Panc1 (cell line): ENCODE measurements at regions not wholly inside any gene's neighbourhood (a gene's known extent, or its start where the extent isn't known, plus 50 kb on each side); places are given as distances from the start of the nearest gene placed in this dataset.

ENCODE experiments used
- ATAC-seq: fragments of 200-7000 bp; cut with Tn5 transposase; 2 replicates; pipeline ENCODE4 v1.9.1; 2020; ENCODE audit warnings: mild to moderate bottlenecking, moderate library complexity
- BruUV-seq: library from RNA; stranded (reverse); fragments of 400-500 nt; replicated peaks from 2 replicates; lab custom pipeline; 2021; lab: Mats Ljungman, UMichigan
- CTCF ChIA-PET: fragments of 300-600 bp; sonication (Branson Sonifier 250); formaldehyde crosslinking; loops from one replicate; lab custom pipeline; 2022; ENCODE audit warnings: antibody characterized with exemption; lab: Charles Lee
- POLR2A ChIA-PET: fragments of 300-600 bp; sonication (Branson Sonifier 250); formaldehyde crosslinking; loops from one replicate; lab custom pipeline; 2022; ENCODE audit warnings: antibody characterized with exemption; lab: Charles Lee
- DNase-seq: peaks from one replicate; pipeline ENCODE4 v3.0.0-alpha.2; 2010; ENCODE audit warnings: low read depth, low spot score
- H3K27ac ChIP-seq: 2 replicates; pipeline ENCODE4 v1.5.1; 2011; ENCODE audit warnings: mild to moderate bottlenecking, low read length, inconsistent platforms
- H3K27me3 ChIP-seq: fragments of 200-500 bp; sonication (Bioruptor generic); 2 replicates; pipeline ENCODE4 v1.6.0; 2014; ENCODE audit warnings: low read length, inconsistent platforms; ENCODE audit not compliant: control insufficient read depth, insufficient read depth
- H3K36me3 ChIP-seq: fragments of 200-500 bp; sonication (Bioruptor generic); 2 replicates; pipeline ENCODE4 v1.5.1; 2014; ENCODE audit warnings: inconsistent platforms, mild to moderate bottlenecking, low read length, moderate library complexity; ENCODE audit not compliant: control insufficient read depth, insufficient read depth
- H3K4me1 ChIP-seq: 2 replicates; pipeline ENCODE4 v1.5.1; 2011; ENCODE audit warnings: inconsistent platforms, mild to moderate bottlenecking, low read length, moderate library complexity; ENCODE audit not compliant: control insufficient read depth, insufficient read depth
- H3K4me3 ChIP-seq, 2 experiments: 2 replicates each; pipeline ENCODE4 v1.5.1; 2011 to 2012; ENCODE audit warnings: low read depth in 2 of 2, low read length in 2 of 2, mild to moderate bottlenecking in 2 of 2, inconsistent platforms in 1 of 2, moderate library complexity in 1 of 2
- H3K9me3 ChIP-seq: fragments of 200-500 bp; sonication (Bioruptor generic); 2 replicates; pipeline ENCODE4 v1.5.1; 2014; ENCODE audit warnings: low read depth, mild to moderate bottlenecking, inconsistent platforms, low read length, moderate library complexity; ENCODE audit not compliant: control insufficient read depth, insufficient read depth
- POLR2AphosphoS5 ChIP-seq: IDR thresholded peaks from 2 replicates; pipeline ENCODE4 v1.6.1; 2012; ENCODE audit warnings: mild to moderate bottlenecking, low read depth, low read length, moderate library complexity
- SIN3A ChIP-seq: IDR thresholded peaks from 2 replicates; pipeline ENCODE4 v1.6.1; 2012; ENCODE audit warnings: low read depth, mild to moderate bottlenecking, low read length, moderate library complexity, borderline replicate concordance; ENCODE audit not compliant: insufficient read depth
- TCF7L2 ChIP-seq: IDR thresholded peaks from 2 replicates; pipeline ENCODE4 v1.6.1; 2011; ENCODE audit warnings: mild to moderate bottlenecking, low read depth, low read length, inconsistent platforms
- in situ Hi-C: cut with HindIII; loops from 2 replicates; pipeline ENCODE4 v1.10.0; 2016; ENCODE audit warnings: low sequenced_read_pairs, low pct_unique_long_range_greater_than_20kb
- intact Hi-C: fragments of 100-400 bp; cut with micrococcal nuclease; formaldehyde crosslinking; loops from one replicate; pipeline ENCODE4 v1.10.0; 2022; ENCODE audit not compliant: unreplicated experiment
- TF ChIP-seq, protein P1 (sequence below): fragments of 450-650 bp; IDR thresholded peaks from 2 replicates; pipeline ENCODE4 v1.5.1; 2017; ENCODE audit warnings: mild to moderate bottlenecking
- TF ChIP-seq, protein P2 (sequence below), 2 experiments: IDR thresholded peaks; 2 replicates each; pipeline ENCODE4 v1.6.1; 2011 to 2012; ENCODE audit warnings: low read depth in 2 of 2, control low read depth in 1 of 2, low read length in 1 of 2, mild to moderate bottlenecking in 1 of 2, moderate library complexity in 1 of 2; ENCODE audit not compliant: insufficient read depth in 1 of 2

DNA sequence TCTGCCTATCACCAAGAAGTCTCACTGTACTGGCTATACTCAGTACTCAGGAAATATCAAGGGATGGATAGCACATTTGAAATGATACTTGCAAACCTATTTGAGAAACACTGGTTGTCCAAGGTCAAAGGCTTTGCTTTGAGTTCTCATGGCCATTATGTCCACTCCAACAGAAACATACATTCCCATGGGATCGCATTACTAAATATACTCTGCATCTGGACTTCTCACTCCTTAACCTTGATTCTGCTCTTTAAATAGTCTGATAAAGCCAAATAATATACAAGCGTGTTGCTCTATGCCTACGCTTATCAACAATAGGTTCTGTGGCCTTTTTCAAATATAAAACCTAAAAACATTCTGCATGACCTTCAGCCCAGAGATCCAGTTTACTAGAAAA lies 1054.8 kb downstream of the MRPL39 start:
- no peak for DNase-seq
- no TSS peak for BruUV-seq
- H3K27ac ChIP-seq: no peak overlapping the region
- no peak overlapping the region for H3K4me3 ChIP-seq
- no peaks in the 10 kb centered on the region for H3K36me3 ChIP-seq
- H3K27me3 ChIP-seq: no peaks in the 10 kb centered on the region
- H3K9me3 ChIP-seq: no peaks in the 10 kb centered on the region
- TF ChIP-seq SIN3A: no peak
- TF ChIP-seq, protein P1, sequence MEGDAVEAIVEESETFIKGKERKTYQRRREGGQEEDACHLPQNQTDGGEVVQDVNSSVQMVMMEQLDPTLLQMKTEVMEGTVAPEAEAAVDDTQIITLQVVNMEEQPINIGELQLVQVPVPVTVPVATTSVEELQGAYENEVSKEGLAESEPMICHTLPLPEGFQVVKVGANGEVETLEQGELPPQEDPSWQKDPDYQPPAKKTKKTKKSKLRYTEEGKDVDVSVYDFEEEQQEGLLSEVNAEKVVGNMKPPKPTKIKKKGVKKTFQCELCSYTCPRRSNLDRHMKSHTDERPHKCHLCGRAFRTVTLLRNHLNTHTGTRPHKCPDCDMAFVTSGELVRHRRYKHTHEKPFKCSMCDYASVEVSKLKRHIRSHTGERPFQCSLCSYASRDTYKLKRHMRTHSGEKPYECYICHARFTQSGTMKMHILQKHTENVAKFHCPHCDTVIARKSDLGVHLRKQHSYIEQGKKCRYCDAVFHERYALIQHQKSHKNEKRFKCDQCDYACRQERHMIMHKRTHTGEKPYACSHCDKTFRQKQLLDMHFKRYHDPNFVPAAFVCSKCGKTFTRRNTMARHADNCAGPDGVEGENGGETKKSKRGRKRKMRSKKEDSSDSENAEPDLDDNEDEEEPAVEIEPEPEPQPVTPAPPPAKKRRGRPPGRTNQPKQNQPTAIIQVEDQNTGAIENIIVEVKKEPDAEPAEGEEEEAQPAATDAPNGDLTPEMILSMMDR: no peak
- no peak for TF ChIP-seq TCF7L2
- TF ChIP-seq, protein P2, sequence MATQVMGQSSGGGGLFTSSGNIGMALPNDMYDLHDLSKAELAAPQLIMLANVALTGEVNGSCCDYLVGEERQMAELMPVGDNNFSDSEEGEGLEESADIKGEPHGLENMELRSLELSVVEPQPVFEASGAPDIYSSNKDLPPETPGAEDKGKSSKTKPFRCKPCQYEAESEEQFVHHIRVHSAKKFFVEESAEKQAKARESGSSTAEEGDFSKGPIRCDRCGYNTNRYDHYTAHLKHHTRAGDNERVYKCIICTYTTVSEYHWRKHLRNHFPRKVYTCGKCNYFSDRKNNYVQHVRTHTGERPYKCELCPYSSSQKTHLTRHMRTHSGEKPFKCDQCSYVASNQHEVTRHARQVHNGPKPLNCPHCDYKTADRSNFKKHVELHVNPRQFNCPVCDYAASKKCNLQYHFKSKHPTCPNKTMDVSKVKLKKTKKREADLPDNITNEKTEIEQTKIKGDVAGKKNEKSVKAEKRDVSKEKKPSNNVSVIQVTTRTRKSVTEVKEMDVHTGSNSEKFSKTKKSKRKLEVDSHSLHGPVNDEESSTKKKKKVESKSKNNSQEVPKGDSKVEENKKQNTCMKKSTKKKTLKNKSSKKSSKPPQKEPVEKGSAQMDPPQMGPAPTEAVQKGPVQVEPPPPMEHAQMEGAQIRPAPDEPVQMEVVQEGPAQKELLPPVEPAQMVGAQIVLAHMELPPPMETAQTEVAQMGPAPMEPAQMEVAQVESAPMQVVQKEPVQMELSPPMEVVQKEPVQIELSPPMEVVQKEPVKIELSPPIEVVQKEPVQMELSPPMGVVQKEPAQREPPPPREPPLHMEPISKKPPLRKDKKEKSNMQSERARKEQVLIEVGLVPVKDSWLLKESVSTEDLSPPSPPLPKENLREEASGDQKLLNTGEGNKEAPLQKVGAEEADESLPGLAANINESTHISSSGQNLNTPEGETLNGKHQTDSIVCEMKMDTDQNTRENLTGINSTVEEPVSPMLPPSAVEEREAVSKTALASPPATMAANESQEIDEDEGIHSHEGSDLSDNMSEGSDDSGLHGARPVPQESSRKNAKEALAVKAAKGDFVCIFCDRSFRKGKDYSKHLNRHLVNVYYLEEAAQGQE (IDR thresholded peaks at IDR 0.05; ENCODE audit: insufficient read depth in 1 of 2, low read depth in 2 of 2, low read length in 1 of 2): no peak
- no peak for TF ChIP-seq POLR2AphosphoS5
- ChIA-PET CTCF (no interaction called here), POLR2A (no interaction called here)
- intact Hi-C loops: no loop called here
- in situ Hi-C loops: no loop called here
- H3K4me1 ChIP-seq: no peaks in the 10 kb centered on the region
- ATAC-seq: no peak

DNA sequence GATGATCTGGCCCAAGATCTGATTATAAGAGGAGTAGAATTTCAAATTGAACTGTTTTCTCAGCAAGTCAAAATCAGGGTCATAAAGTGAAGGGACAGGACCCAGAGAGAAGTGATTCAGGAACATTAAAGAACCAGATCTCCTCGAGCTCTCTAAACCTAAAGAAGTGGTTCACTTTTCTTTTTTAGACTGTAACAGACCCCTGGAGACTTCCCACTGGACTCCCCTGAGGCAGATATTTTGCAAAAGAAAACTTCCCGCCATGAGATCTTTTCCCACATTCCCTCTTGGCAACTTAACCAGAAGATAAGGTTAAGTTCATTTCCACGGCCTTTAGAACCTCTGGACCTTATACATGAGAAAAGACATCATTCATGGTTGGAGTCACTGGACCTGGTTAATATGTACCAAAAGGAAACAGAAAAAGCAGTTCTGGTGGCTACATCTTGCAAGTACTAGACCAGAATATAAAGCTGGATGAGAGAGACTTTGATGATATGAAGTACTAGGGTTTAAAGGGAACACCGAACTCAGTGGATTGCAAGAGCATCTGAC lies 1061.4 kb downstream of the MRPL39 start:
- DNase-seq (no peak), ATAC-seq (no peak)
- intact Hi-C loops (no loop called here), in situ Hi-C loops (no loop called here)
- POLR2A ChIA-PET: no interaction called here
- no peak overlapping the region for H3K27ac ChIP-seq
- no peaks in the 10 kb centered on the region for H3K27me3 ChIP-seq
- H3K9me3 ChIP-seq: no peaks in the 10 kb centered on the region
- TF ChIP-seq, protein P2 (IDR thresholded peaks at IDR 0.05; ENCODE audit: insufficient read depth in 1 of 2, low read depth in 2 of 2, low read length in 1 of 2): no peak
- TF ChIP-seq, protein P1: no peak
- TF ChIP-seq SIN3A (no peak), POLR2AphosphoS5 (no peak), TCF7L2 (no peak)
- H3K36me3 ChIP-seq: no peaks in the 10 kb centered on the region
- CTCF ChIA-PET: no interaction called here
- no peaks in the 10 kb centered on the region for H3K4me1 ChIP-seq
- no peak overlapping the region for H3K4me3 ChIP-seq
- BruUV-seq: no TSS peak
